Mucosa of descending colon (tissue), 3 donors: ENCODE measurements at regions not wholly inside any gene's neighbourhood (a gene's known extent, or its start where the extent isn't known, plus 50 kb on each side); places are given as distances from the start of the nearest gene placed in this dataset.
A peak's percentile ranks its signal among the peaks of the same experiment; 100 is the strongest.

ENCODE experiments used
- ATAC-seq: fragments of 200-7000 bp; cut with Tn5 transposase; one replicate; pipeline ENCODE4 v1.9.1; 2020; ENCODE audit warnings: mild to moderate bottlenecking, moderate library complexity
- DNase-seq, 3 donors: peaks; one replicate each; pipeline ENCODE4 v3.0.0-alpha.2; 2020
- H3K36me3 ChIP-seq: fragments of 200-600 bp; one replicate; pipeline ENCODE4 v1.8.0; 2021; ENCODE audit warnings: low read depth, mild to moderate bottlenecking
- H3K4me1 ChIP-seq: fragments of 200-600 bp; one replicate; pipeline ENCODE4 v1.8.0; 2021; ENCODE audit warnings: low read depth, mild to moderate bottlenecking
- H3K4me3 ChIP-seq: fragments of 200-600 bp; one replicate; pipeline ENCODE4 v1.8.0; 2021; ENCODE audit warnings: mild to moderate bottlenecking
- H3K9me3 ChIP-seq: fragments of 200-600 bp; one replicate; pipeline ENCODE4 v1.8.0; 2021; ENCODE audit warnings: mild to moderate bottlenecking
- intact Hi-C, 2 donors: fragments of 100-400 bp; cut with DNase I in 1 of 2; cut with micrococcal nuclease in 1 of 2; formaldehyde crosslinking; loops; one replicate each; pipeline versions ENCODE4 v1.11.0 to v1.11.1; 2022; cut with DNase I, micrococcal nuclease
- TF ChIP-seq, protein P1 (sequence below): fragments of 200-600 bp; IDR thresholded peaks from one replicate; pipeline ENCODE4 v1.8.0; 2022; ENCODE audit warnings: antibody characterized with exemption, mild to moderate bottlenecking
- donor health status: DM: no; HTN: no; CAD: no; lungs with moderate emphysema.
- donor health status: DM: no; HTN: no; CAD: no.
- donor health status: DM: no; HTN: yes; CAD: no.

DNA sequence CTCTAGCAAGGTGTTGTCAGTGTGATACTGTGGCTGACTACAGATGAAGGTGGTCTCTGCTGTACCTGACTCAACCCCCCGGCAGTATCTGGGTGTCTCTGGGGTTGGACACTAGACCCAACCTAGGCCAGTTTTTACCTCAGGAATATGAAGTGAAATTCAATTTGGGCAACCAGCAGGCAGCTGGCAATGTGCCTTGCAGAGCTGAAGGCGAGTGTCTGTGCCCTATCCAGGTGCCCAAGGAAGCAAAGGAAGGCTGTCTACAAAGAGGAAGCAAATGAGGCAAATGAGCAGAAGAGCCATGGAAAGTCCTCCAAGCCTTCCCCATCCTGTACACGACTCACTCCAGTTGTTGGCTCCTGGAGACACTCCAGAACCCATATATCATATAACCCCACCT lies 264.6 kb upstream of the AGAP1 start:
- DNase-seq (no peak), ATAC-seq (no peak)
- H3K36me3 ChIP-seq = no peaks in the 10 kb centered on the region
- H3K4me1 ChIP-seq = no peaks in the 10 kb centered on the region
- H3K9me3 ChIP-seq = no peaks in the 10 kb centered on the region
- TF ChIP-seq, protein P1, sequence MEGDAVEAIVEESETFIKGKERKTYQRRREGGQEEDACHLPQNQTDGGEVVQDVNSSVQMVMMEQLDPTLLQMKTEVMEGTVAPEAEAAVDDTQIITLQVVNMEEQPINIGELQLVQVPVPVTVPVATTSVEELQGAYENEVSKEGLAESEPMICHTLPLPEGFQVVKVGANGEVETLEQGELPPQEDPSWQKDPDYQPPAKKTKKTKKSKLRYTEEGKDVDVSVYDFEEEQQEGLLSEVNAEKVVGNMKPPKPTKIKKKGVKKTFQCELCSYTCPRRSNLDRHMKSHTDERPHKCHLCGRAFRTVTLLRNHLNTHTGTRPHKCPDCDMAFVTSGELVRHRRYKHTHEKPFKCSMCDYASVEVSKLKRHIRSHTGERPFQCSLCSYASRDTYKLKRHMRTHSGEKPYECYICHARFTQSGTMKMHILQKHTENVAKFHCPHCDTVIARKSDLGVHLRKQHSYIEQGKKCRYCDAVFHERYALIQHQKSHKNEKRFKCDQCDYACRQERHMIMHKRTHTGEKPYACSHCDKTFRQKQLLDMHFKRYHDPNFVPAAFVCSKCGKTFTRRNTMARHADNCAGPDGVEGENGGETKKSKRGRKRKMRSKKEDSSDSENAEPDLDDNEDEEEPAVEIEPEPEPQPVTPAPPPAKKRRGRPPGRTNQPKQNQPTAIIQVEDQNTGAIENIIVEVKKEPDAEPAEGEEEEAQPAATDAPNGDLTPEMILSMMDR = no peak
- intact Hi-C loops = no loop called here
- H3K4me3 ChIP-seq = no peak overlapping the region

DNA sequence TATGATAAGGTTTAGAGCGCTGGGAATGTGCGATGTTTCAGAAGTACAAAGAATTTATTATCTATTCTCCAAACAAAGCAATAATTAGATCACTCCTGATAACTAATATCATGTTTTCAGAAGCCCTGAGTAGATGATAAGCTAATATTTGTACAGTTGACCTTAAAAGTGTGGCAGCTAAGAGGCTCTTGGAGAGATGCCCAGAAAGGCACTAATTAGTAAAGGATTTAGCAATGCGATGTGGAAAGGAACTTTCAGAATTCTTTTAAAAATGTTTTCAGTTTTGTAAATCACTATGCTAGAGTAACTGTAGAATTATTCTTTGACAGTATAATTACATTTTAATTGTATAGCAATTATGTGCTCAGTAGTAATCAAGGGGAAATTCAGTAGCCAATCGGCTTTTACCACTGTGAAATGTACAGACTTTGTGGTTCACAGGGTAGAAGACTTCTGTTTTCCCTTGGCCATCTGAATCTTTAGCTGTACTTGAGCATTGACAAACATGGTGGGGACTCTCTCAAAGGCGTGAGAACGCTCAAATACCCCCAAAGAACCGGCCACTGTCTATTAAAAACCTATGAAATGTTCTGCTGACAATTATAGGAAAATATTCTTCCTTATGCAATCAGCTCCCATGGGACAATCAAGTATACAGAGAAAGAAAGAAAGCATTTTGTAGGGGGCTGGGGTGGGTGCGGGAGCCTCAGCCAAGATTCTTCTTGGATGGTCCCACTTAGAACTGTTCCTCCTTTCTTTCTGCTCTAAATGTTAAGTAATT lies 262.8 kb upstream of the AGAP1 start:
- intact Hi-C loops = no loop called here
- H3K4me3 ChIP-seq = no peak overlapping the region
- ATAC-seq = no peak
- H3K9me3 ChIP-seq = no peaks in the 10 kb centered on the region
- no peaks in the 10 kb centered on the region for H3K36me3 ChIP-seq
- TF ChIP-seq, protein P1 = no peak
- no peak for DNase-seq
- H3K4me1 ChIP-seq = no peaks in the 10 kb centered on the region

DNA sequence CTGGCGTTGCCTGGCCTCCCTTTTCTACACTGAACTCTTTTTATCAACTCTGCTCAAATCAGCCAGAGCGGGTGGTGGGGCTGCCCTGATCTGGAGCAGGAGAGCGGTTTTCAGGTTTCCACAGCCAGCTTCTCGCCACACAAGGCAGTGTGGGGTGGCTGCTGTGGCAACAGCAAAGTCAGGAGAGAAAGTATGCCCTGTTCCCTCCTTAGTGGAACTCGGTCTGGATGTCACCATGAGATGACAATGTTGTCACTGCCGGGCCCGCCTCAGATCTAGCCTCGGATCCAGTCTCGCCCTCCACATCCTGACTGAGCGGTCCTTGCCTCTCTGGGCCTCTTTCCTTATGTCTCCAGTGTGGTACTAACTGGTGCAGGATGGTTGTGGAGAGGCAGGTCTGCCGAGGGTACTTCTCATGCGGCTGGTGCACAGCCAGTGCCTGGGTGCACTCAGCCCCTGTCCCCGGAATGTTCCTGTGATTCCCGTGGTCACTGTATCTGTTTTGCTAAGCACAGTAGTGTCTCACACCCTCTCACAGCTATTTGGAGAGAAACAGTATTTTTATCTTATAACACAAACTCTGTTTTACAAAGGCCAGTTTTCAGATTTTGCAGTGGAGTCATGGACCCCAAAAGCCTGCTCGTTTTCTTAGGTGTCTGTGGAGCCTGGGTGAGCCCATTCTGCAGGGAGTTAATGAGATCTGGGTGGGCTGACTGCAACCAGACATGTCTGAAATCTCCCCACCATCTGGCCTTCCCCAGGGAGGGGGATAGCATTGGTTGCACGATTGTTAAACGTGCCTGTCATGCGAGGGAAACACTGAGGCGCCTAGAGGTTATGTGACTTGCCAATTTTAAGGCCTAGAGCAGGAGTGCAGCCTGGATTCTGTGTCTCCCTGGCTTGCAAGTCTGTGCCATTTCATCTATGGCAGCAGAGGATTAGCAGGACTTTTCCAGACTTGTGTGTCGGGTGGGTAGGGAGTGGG lies 261.1 kb upstream of the AGAP1 start:
- Histone ChIP-seq H3K4me1 (no peaks in the 10 kb centered on the region), H3K4me3 (no peak overlapping the region), H3K36me3 (no peaks in the 10 kb centered on the region), H3K9me3 (no peaks in the 10 kb centered on the region)
- TF ChIP-seq, protein P1 = no peak
- intact Hi-C loops = no loop called here
- ATAC-seq (no peak), DNase-seq (no peak)

DNA sequence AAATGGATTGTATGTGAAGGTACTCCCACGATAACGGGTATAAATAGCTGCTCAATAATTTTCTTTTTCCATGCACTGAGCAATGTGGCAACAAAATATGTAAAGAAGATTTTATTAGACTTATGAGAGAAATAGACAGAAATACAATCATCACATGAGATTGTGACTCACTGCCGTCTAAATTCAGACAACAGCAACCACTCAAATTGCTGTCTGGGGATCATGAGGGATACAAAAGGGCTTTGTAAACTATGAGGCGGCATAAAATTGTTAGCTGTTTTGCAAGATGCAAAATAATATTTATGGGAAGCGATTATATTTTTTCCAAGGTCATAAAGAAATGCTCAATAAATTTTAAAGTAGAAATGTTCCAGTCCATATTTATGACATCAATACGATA lies 259.1 kb upstream of the AGAP1 start:
- Histone ChIP-seq H3K4me3 (no peak overlapping the region), H3K36me3 (no peaks in the 10 kb centered on the region), H3K4me1 (no peaks in the 10 kb centered on the region), H3K9me3 (no peaks in the 10 kb centered on the region)
- TF ChIP-seq, protein P1 = no peak
- intact Hi-C loops = no loop called here
- no peak for DNase-seq
- no peak for ATAC-seq

DNA sequence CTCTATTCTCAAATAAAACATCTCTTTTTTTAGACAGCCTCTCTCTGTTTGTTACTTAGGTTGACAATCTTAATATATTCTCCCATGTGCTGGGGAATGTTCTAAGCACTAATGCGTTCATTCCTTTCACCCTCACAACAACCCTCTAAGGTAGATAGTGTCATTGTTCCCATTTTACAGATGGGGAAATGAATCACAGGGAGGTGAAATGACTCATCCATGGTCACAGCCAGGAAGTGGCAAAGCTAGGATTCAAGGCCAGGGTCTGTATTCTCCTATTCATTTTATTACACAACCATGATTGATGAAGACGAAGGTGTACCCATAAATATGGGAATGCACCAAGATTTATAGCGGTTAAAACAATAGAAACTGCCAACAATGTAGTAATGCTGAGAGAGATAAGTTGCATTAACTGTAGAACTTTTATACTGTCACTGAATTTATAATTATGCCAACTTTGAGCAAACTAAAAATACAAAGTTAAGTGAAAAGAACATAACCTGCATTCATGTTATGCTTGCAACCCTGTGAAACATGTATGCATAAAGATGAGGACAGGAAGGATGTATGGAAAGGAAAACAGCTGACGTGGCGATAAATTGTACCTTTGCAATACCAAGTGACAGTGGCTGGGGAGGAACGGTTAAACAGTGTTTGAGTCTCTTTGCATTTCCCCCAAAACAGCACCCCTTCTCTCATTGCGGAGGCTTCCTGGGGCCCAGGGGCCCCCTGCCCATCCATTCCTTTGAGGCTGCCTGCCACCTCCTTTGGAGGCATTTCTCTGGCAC lies 257.7 kb upstream of the AGAP1 start:
- DNase-seq (no peak), ATAC-seq (peak; percentile 57)
- TF ChIP-seq, protein P1 = no peak
- Histone ChIP-seq H3K9me3 (no peaks in the 10 kb centered on the region), H3K4me1 (no peaks in the 10 kb centered on the region), H3K4me3 (no peak overlapping the region), H3K36me3 (no peaks in the 10 kb centered on the region)
- intact Hi-C loops = no loop called here
